ENCODE measurements at regions not wholly inside any gene's neighbourhood (a gene's known extent, or its start where the extent isn't known, plus 50 kb on each side); places are given as distances from the start of the nearest gene placed in this dataset.

DNA sequence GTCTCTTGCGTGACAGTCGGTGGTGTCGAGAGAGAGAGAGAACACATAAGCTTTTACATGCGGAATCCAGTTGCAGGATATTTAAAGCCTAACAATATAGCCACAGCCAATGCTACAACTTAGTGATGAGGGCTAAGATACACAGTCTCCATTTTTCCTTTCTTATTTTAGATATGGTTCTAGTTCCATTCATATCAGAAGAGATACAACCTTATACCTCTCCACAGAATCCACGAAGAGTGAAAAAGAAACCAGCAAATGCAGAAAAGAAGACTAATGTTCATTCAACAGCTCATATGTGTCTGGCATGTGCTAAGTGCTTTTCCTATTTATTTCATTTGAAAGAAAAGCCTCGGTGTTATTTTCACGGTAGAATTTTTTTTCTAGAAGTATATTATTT, 249.0 kb upstream of the SLITRK1 start:
- TF ChIP-seq EZH2 (IDR thresholded peaks at IDR 0.05) (no peak), POLR2AphosphoS5 (IDR thresholded peaks at IDR 0.05; ENCODE audit: borderline replicate concordance, low read depth, low read length) (no peak), FOXP2 (optimal IDR thresholded peaks at IDR 0.05; ENCODE audit: control extremely low read depth, extremely low read length, insufficient read depth) (no peak)
